ENCODE measurements at regions not wholly inside any gene's neighbourhood (a gene's known extent, or its start where the extent isn't known, plus 50 kb on each side); places are given as distances from the start of the nearest gene placed in this dataset.
"Not testable (repeated sequence)": the region's sequence is repeated elsewhere in the genome, so short reads cannot be mapped to it uniquely, and the experiment has no call there.

DNA sequence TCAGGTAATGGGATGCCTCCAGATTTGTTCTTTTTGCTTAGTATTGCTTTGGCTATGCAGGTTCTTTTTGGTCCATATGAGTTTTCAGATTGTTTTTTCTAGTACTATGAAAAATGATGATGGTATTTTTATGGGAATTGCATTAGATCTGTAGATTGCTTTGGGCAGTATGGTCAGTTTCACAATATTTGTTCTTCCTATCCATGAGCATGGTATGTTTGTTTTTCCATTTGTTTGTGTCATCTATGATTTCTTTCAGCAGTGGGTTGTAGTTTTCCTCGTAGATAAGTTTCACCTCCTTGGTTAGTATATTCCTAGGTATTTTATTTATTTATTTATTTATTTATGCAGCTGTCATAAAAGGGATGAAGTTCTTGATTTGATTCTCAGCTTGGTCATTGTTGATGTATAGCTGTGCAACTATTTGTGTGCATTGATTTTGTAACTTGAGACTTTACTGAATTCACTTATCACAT lies 103.9 kb upstream of the DNAH14 start:
- TF ChIP-seq NFRKB (IDR thresholded peaks at IDR 0.05) (no peak), L3MBTL2 (conservative IDR thresholded peaks at IDR 0.05) (no peak), TARDBP (IDR thresholded peaks at IDR 0.05) (no peak), FOXK2 (IDR thresholded peaks at IDR 0.05) (no peak), FOXA1 (IDR thresholded peaks at IDR 0.05) (no peak), ZNF384 (IDR thresholded peaks at IDR 0.05) (no peak), SP1 (IDR thresholded peaks at IDR 0.05) (no peak), FOXM1 (IDR thresholded peaks at IDR 0.05; ENCODE audit: borderline replicate concordance) (no peak), ARNT (IDR thresholded peaks at IDR 0.05) (no peak)
- TF ChIP-seq, protein P1, sequence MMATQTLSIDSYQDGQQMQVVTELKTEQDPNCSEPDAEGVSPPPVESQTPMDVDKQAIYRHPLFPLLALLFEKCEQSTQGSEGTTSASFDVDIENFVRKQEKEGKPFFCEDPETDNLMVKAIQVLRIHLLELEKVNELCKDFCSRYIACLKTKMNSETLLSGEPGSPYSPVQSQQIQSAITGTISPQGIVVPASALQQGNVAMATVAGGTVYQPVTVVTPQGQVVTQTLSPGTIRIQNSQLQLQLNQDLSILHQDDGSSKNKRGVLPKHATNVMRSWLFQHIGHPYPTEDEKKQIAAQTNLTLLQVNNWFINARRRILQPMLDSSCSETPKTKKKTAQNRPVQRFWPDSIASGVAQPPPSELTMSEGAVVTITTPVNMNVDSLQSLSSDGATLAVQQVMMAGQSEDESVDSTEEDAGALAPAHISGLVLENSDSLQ (IDR thresholded peaks at IDR 0.05) = no peak
- ChIA-PET POLR2A (no interaction called here), CTCF (no interaction called here)
- DNase-seq (ENCODE audit: extremely low spot score) = no peak

DNA sequence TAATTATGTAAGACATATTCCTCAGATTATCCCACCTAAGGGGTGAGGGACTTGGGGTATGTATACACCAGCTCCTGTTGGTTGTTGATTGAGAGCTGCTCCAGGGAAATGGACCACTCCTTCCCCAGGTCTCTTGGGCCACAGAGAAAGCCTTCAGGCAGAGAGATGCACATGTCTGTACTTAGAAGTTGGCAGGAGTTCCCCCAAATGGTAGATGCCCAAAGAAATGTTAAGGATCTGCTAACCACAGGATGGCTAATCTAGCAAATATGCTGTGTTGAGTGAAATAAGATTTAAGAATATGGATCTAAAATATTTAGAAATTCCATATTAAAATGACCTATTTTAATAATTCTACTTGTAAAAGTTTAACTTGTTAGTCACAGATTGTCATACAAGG lies 100.8 kb upstream of the DNAH14 start:
- TF ChIP-seq HDGF (IDR thresholded peaks at IDR 0.05; ENCODE audit: borderline replicate concordance) (no peak), LEF1 (IDR thresholded peaks at IDR 0.05; ENCODE audit: borderline replicate concordance) (no peak), CTBP1 (IDR thresholded peaks at IDR 0.05; ENCODE audit: borderline replicate concordance) (no peak), NFRKB (IDR thresholded peaks at IDR 0.05) (no peak), FOXA1 (IDR thresholded peaks at IDR 0.05) (no peak), SP1 (IDR thresholded peaks at IDR 0.05) (no peak), FOXM1 (IDR thresholded peaks at IDR 0.05; ENCODE audit: borderline replicate concordance) (no peak), ARNT (IDR thresholded peaks at IDR 0.05) (no peak), ZNF384 (IDR thresholded peaks at IDR 0.05) (no peak), SUZ12 (IDR thresholded peaks at IDR 0.05) (no peak), FOXK2 (IDR thresholded peaks at IDR 0.05) (no peak), BHLHE40 (IDR thresholded peaks at IDR 0.05; ENCODE audit: borderline replicate concordance) (no peak), ELF4 (IDR thresholded peaks at IDR 0.05) (no peak), L3MBTL2 (conservative IDR thresholded peaks at IDR 0.05) (no peak)
- no peak for DNase-seq (ENCODE audit: extremely low spot score)
- CTCF ChIA-PET = interaction anchor here (1.0 kb wide), 1 partner anchor 23 kb away, joined by 3 read pairs; no protein-coding TSS in a partner anchor
- POLR2A ChIA-PET = no interaction called here

DNA sequence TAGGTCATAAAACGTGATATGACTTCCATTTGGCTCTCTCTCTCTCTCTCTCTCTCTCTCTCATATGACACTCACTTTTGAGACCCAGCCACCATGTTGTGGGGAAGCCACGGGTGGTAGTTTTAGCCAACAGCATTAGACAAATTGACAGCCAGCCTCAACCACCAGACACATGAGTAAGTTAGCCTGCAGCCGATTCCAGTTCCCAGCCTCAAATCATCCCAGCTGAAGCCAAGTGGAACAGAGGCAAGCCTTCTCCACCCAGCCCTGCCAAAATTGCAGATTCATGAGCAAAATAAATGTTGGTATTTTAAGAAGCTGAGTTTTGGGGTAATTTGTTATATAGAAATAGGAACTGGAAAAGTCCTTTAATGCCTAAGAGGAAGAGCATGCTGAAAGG lies 98.0 kb upstream of the DNAH14 start:
- DNase-seq (ENCODE audit: extremely low spot score) = no peak
- ChIA-PET POLR2A (no interaction called here), CTCF (no interaction called here)
- TF ChIP-seq FOXA1 (IDR thresholded peaks at IDR 0.05) (no peak), LEF1 (IDR thresholded peaks at IDR 0.05; ENCODE audit: borderline replicate concordance) (no peak), ELF4 (IDR thresholded peaks at IDR 0.05) (no peak), FOXK2 (IDR thresholded peaks at IDR 0.05) (no peak), NFRKB (IDR thresholded peaks at IDR 0.05) (no peak), FOXM1 (IDR thresholded peaks at IDR 0.05; ENCODE audit: borderline replicate concordance) (no peak), ZNF384 (IDR thresholded peaks at IDR 0.05) (no peak), ARNT (IDR thresholded peaks at IDR 0.05) (no peak), TARDBP (IDR thresholded peaks at IDR 0.05) (no peak), SUZ12 (IDR thresholded peaks at IDR 0.05) (no peak), L3MBTL2 (conservative IDR thresholded peaks at IDR 0.05) (no peak), BHLHE40 (IDR thresholded peaks at IDR 0.05; ENCODE audit: borderline replicate concordance) (no peak), HDGF (IDR thresholded peaks at IDR 0.05; ENCODE audit: borderline replicate concordance) (no peak), SP1 (IDR thresholded peaks at IDR 0.05) (no peak), CTBP1 (IDR thresholded peaks at IDR 0.05; ENCODE audit: borderline replicate concordance) (no peak)
- TF ChIP-seq, protein P1 (IDR thresholded peaks at IDR 0.05) = no peak

DNA sequence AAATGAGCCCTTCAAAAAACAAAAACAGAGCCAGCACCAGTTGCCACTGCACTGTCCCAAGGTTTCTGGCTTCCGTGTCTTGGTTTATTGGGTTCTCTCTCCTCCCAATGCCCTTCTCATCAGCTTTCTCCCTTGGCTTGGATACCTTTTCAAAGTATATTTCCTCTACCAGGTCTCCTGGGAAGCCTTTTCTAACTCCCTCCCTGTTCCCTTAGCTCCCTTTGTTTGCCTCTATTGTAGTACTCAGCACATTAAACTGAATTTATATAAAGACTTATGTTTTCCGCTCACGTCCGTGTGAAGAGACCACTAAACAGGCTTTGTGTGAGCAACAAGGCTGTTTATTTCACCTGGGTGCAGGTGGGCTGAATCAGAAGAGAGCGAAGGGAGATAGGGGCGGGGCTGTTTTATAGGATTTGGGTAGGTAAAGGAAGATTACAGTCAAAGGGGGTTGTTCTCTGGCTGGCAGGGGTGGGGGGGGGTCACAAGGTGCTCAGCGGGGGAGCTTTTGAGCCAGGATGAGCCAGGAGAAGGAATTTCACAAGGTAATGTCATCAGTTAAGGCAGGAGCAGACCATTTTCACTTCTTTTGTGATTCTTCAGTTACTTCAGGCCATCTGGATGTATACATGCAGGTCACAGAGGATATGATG lies 89.7 kb upstream of the DNAH14 start:
- POLR2A ChIA-PET; DNase-seq (ENCODE audit: extremely low spot score): not testable (repeated sequence)
- CTCF ChIA-PET = interaction anchor here (0.6 to 0.9 kb wide), 2 partner anchors 13 to 340 kb away, joined by 3 read pairs; no protein-coding TSS in a partner anchor

DNA sequence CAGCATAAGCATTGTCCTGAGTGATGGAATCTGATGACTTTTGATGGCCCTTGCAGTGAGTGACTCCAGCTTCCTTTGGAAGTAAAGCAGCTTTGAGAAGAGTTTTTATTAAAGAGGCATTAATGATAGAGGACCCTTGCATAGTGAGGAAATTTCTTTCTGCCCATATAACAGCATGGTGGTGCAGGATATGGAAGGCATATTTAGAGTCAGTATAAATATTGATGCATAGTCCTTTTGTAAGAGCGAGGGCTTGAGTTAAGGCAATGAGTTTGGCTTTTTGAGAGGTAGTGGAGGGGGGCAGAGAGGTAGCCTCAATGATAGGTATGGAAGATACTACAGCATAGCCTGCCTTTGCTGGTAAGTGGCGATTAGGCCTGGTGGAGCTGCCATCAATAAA lies 87.7 kb upstream of the DNAH14 start:
- DNase-seq (ENCODE audit: extremely low spot score); CTCF ChIA-PET: not testable (repeated sequence)
- POLR2A ChIA-PET = interaction anchor here (1.0 kb wide), 1 partner anchor 10 kb away, joined by 3 read pairs; no protein-coding TSS in a partner anchor

DNA sequence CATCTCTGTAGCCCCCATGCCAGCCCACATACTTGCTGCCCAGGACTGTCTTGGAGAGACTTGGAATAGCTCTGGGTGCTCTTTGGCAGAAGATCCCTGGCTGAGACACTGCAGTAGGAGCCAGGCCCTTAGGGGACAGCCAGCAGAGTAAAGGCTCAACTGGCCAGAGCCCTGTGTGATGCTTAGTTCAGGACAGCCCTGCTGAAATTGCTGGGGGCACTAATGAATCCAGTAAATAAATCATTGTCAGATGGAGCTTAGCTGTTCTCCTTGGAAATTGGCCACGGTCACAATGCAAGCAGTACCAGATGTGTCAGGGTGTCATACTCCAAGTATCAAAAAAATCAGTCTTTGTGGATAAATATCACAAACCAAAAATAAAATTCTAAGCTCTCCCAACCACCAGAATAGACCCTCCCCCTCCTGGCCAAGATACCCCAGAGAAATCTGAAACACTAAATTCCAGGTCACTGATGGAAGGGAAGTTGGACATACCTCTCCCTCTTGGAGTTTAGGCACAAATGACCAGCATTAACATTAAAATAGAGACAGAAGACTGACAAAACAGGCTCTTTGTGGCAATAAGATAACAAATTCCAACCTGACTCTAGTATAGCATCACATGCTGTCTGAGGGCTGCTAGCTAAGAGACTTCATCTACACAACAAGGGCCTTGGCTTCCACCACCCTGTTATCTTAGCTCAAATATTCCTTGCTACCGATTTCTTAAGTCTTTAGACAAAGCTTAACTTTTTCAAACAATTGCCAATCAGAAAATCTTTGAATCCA lies 83.2 kb upstream of the DNAH14 start:
- CTCF ChIA-PET = interaction anchor here (1.0 kb wide), 2 partner anchors 9 to 48 kb away, joined by 3 read pairs; no protein-coding TSS in a partner anchor
- DNase-seq (ENCODE audit: extremely low spot score) = no peak
- POLR2A ChIA-PET = interaction anchor here (0.7 kb wide), 1 partner anchor 38 kb away, joined by 3 read pairs; no protein-coding TSS in a partner anchor
- TF ChIP-seq, protein P1 (IDR thresholded peaks at IDR 0.05) = no peak
- TF ChIP-seq NFRKB (IDR thresholded peaks at IDR 0.05) = no peak

Measured in HEK293T (cell line).